ENCODE measurements at regions not wholly inside any gene's neighbourhood (a gene's known extent, or its start where the extent isn't known, plus 50 kb on each side); places are given as distances from the start of the nearest gene placed in this dataset.

DNA sequence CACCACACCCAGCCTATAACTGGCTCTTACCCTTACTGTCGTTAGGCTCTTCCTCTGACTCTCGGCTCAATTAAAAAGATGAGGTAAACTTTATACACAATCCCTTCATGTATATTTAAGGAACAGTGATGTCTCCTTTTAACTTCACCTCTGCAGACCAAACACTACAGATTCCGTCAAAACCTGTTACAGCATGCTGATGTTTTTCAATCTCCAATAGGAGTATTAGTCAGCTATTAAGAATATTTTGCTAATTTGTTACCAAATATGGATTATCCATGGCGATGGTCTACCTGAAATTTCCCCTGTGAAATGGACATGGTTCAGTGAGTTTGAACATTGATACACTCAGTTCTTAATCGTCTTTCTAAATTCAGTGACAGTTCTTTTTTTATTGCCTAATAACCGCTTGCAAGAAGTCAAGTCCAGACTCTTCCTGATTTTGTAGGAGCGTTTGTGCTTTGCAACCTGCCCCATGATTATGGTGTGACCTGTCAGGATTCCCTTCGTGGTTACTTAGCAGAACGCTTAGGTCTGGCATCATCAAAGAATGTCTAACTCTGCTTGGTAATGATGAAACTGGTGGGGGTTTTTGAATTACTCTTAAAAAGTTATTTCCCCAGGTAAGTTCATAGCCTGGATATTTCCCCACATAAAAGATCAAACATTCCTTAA is 72.2 kb upstream of the STOX2 start:
- TF ChIP-seq, protein P1, sequence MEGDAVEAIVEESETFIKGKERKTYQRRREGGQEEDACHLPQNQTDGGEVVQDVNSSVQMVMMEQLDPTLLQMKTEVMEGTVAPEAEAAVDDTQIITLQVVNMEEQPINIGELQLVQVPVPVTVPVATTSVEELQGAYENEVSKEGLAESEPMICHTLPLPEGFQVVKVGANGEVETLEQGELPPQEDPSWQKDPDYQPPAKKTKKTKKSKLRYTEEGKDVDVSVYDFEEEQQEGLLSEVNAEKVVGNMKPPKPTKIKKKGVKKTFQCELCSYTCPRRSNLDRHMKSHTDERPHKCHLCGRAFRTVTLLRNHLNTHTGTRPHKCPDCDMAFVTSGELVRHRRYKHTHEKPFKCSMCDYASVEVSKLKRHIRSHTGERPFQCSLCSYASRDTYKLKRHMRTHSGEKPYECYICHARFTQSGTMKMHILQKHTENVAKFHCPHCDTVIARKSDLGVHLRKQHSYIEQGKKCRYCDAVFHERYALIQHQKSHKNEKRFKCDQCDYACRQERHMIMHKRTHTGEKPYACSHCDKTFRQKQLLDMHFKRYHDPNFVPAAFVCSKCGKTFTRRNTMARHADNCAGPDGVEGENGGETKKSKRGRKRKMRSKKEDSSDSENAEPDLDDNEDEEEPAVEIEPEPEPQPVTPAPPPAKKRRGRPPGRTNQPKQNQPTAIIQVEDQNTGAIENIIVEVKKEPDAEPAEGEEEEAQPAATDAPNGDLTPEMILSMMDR (IDR thresholded peaks at IDR 0.05; ENCODE audit: extremely low read depth in 1 of 2, insufficient read depth in 1 of 2, low read depth in 1 of 2, low read length in 2 of 2), result no peak
- TF ChIP-seq POLR2A (IDR thresholded peaks at IDR 0.05; ENCODE audit: low read depth, low read length), result no peak
